ENCODE measurements at regions not wholly inside any gene's neighbourhood (a gene's known extent, or its start where the extent isn't known, plus 50 kb on each side); places are given as distances from the start of the nearest gene placed in this dataset.

DNA sequence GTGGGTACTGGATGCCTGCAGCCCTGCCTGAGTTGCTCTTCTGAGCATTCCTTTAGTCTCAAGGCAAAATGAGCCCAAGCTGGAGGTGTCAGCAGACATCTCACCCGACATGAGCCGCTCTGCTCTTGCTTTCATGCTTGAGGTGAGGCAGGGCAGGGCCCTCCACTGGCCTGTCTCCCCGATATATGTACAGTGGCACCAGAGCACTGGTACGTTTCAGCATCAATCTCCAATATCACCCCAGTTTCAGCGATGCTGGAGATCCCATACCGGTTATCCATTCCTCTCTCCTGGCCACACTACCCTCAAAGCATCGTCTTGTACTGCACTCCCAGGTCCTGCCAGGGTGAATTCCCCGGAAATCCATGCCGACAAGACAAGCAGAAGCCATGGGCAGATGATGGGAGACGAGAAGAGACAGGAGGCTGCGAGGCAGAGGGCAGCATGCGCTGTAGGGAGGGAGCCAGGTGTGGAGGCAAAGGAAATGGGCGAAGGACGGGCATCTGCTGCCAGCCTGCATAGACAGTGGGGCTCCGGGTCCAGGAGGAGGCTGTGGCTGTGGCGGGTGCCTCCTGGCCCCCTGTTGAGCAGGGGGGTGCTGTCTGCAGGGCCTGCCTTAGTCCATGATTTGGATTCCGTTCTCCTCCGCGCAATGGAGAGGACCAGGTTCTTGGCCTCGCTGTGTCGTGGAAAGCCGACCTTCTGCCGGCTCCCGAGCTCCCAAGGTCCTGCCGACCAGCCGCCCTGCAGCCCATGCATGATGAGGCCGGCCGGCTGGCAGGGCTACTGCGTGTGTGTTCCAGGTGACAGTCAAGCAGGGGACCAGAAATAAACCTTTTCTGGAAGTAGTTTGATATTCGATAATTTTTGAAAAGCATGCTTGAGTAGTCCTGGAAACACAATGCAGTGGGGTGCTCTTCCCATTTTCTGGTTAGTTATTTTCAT, 152.2 kb upstream of the IRX2 start:
- 86 to 88% (median 87%) methylated on average over 30 of the region's 30 CpGs for WGBS, 3 donors
- Histone ChIP-seq H3K27me3 (ENCODE audit: insufficient read depth in 3 of 3, low read length in 2 of 3) (peaks cover 0 to 1% (median 0%) of the 10 kb centered on the region in 3 donors), H3K36me3 (ENCODE audit: insufficient read depth in 1 of 2, low read depth in 1 of 2) (no peaks in the 10 kb centered on the region), H3K27ac (no peak overlapping the region), H3K4me3 (no peak overlapping the region), H3K4me1 (no peaks in the 10 kb centered on the region), H3K9me3 (no peaks in the 10 kb centered on the region)
- DNase-seq (no peak), ATAC-seq (no peak)
- no peak for TF ChIP-seq CTCF (IDR thresholded peaks at IDR 0.05)
- intact Hi-C loops (cut with DNase I): no loop called here

- TF ChIP-seq CTCF (IDR thresholded peaks at IDR 0.05): no peak
- intact Hi-C loops (cut with DNase I): no loop called here
- WGBS, 3 donors: 84 to 87% (median 87%) methylated on average over 13 of the region's 13 CpGs
These were observed 151.3 kb upstream of the IRX2 start for GRCh38 chr5:2902742-2903297.

GRCh38 chr5:2902186-2902585, 150.7 kb upstream of the IRX2 start:
- H3K4me1 ChIP-seq: no peaks in the 10 kb centered on the region
- H3K9me3 ChIP-seq: no peaks in the 10 kb centered on the region
- peaks cover 0 to 1% (median 0%) of the 10 kb centered on the region in 3 donors for H3K27me3 ChIP-seq (ENCODE audit: insufficient read depth in 3 of 3, low read length in 2 of 3)
- no peak for DNase-seq
- 67 to 76% (median 68%) methylated on average over 5 of the region's 5 CpGs for WGBS, 3 donors
- intact Hi-C loops (cut with DNase I): no loop called here
- no peak for ATAC-seq
- H3K27ac ChIP-seq: no peak overlapping the region
- TF ChIP-seq CTCF (IDR thresholded peaks at IDR 0.05): no peak
- H3K36me3 ChIP-seq (ENCODE audit: insufficient read depth in 1 of 2, low read depth in 1 of 2): no peaks in the 10 kb centered on the region
- no peak overlapping the region for H3K4me3 ChIP-seq

More at GRCh38 chr5:2902742-2903297, 151.3 kb upstream of the IRX2 start:
- no peaks in the 10 kb centered on the region for H3K36me3 ChIP-seq (ENCODE audit: insufficient read depth in 1 of 2, low read depth in 1 of 2)
- H3K9me3 ChIP-seq: no peaks in the 10 kb centered on the region
- ATAC-seq: no peak
- no peak for DNase-seq
- H3K4me1 ChIP-seq: no peaks in the 10 kb centered on the region
- no peak overlapping the region for H3K4me3 ChIP-seq
- no peak overlapping the region for H3K27ac ChIP-seq
- peaks cover 0 to 1% (median 0%) of the 10 kb centered on the region in 3 donors for H3K27me3 ChIP-seq (ENCODE audit: insufficient read depth in 3 of 3, low read length in 2 of 3)

GRCh38 chr5:2901511-2901910, 150.0 kb upstream of the IRX2 start:
- intact Hi-C loops (cut with DNase I): no loop called here
- no peak overlapping the region for H3K4me3 ChIP-seq
- WGBS, 3 donors: 74 to 78% (median 75%) methylated on average over 10 of the region's 10 CpGs
- no peaks in the 10 kb centered on the region for H3K4me1 ChIP-seq
- no peaks in the 10 kb centered on the region for H3K9me3 ChIP-seq
- H3K36me3 ChIP-seq (ENCODE audit: insufficient read depth in 1 of 2, low read depth in 1 of 2): no peaks in the 10 kb centered on the region
- no peak overlapping the region for H3K27ac ChIP-seq
- DNase-seq: no peak
- TF ChIP-seq CTCF (IDR thresholded peaks at IDR 0.05): no peak
- H3K27me3 ChIP-seq (ENCODE audit: insufficient read depth in 3 of 3, low read length in 2 of 3): peaks cover 0 to 1% (median 0%) of the 10 kb centered on the region in 3 donors
- no peak for ATAC-seq

Data from psoas muscle (tissue), 7 donors.